Astrocyte of the cerebellum (primary cell): ENCODE measurements at regions not wholly inside any gene's neighbourhood (a gene's known extent, or its start where the extent isn't known, plus 50 kb on each side); places are given as distances from the start of the nearest gene placed in this dataset.

Experiments
- DNase-seq: peaks from one replicate; pipeline ENCODE4 v3.0.0-alpha.2; 2011; ENCODE audit warnings: low read depth
- H3K4me3 ChIP-seq: 2 replicates; pipeline ENCODE4 v1.5.1; 2011; ENCODE audit warnings: mild to moderate bottlenecking, low read depth, low read length, moderate library complexity
- in situ Hi-C: cut with HindIII; loops from 2 replicates; pipeline ENCODE4 v1.10.0; 2017; ENCODE audit warnings: low sequenced_read_pairs
- TF ChIP-seq, protein P1 (sequence below): IDR thresholded peaks from 2 replicates; pipeline ENCODE4 v1.5.1; 2012; ENCODE audit warnings: low read length, low read depth, moderate library complexity, mild to moderate bottlenecking; ENCODE audit errors: missing control alignments

DNA sequence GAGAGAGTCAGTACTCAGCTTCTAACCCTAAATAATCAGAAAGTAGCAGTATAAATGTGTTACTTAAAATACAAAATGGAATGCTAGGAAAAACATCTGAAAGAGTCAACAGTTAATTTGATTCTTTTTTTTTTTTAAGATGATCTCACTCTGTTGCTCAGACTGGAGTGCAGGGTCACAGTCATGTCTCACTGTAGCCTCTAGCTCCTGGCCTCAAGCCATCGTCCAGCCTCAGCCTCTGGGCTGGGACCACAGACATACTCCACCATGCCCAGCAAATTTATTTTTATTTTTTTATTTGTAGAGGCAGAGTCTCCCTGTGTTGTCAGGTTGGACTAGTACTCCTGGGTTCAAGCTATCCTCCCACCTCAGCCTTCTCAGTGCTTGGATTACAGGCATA lies 424.9 kb downstream of the IRX2 start:
- no peak overlapping the region for H3K4me3 ChIP-seq
- TF ChIP-seq, protein P1, sequence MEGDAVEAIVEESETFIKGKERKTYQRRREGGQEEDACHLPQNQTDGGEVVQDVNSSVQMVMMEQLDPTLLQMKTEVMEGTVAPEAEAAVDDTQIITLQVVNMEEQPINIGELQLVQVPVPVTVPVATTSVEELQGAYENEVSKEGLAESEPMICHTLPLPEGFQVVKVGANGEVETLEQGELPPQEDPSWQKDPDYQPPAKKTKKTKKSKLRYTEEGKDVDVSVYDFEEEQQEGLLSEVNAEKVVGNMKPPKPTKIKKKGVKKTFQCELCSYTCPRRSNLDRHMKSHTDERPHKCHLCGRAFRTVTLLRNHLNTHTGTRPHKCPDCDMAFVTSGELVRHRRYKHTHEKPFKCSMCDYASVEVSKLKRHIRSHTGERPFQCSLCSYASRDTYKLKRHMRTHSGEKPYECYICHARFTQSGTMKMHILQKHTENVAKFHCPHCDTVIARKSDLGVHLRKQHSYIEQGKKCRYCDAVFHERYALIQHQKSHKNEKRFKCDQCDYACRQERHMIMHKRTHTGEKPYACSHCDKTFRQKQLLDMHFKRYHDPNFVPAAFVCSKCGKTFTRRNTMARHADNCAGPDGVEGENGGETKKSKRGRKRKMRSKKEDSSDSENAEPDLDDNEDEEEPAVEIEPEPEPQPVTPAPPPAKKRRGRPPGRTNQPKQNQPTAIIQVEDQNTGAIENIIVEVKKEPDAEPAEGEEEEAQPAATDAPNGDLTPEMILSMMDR, result no peak
- in situ Hi-C loops, result no loop called here
- no peak for DNase-seq

DNA sequence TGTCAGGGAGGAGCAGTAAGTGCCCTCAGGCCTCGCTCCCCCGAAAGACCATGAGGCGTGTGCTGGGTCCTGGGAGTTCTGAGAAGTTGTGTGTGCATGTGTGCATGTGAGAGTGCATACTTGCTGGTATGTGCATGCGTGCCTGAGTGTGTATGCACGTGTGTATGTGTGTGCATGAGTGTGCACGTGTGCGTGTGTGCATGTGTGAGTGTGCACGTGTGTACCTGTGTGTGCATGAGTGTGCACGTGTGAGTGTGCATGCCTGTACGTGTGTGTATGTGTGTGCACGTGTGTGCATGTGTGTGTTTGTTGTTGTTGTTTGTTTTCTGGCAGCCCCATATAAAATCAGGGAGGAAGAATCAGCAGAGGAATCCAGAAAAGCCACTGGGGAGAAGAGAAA lies 426.7 kb downstream of the IRX2 start:
- in situ Hi-C loops, result no loop called here
- H3K4me3 ChIP-seq, result no peak overlapping the region

DNA sequence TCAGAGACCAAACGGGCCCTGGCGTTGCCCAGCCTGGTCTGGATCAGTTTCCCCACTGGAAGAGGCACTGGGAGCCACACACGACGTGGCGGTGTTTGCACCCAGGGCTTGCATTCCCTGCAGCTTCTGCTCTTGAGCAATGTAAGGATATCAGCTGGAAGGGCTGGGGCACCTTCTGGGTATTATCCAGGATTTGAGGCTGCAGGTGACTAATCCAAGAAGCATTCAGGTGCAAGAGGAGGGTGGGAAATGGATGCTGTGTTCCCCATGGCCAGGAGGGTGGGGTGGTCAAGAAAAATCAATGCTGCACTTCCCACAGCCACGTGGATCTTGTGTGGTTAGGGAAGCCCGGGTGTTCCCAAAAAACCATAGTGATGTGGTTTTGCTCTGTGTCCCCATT lies 430.9 kb downstream of the IRX2 start:
- H3K4me3 ChIP-seq, result no peak overlapping the region
- no peak for DNase-seq
- in situ Hi-C loops, result no loop called here
- TF ChIP-seq, protein P1, result no peak

More for the DNA sequence above, 426.7 kb downstream of the IRX2 start:
- TF ChIP-seq, protein P1, result no peak
- DNase-seq, result no peak

DNA sequence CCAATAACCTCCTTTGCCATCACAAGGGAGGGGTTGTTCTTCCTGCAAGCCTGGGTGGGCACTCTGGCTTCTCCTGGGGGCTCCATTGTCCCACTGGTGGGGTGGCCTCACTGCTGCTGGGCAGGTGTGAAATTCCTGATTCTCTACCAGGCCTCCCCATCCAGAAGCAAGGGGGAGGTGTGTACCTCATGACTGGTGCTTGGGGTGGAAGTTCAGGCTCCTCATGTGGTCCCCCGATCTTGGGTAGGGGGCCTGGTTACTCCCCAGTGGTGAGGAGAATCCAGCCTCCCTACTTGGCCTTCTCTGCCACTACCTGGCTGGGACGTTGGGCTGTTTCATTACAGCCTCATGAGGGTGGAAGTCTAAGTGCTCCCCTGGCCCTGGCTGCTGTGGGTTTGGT lies 433.9 kb downstream of the IRX2 start:
- no peak for DNase-seq
- in situ Hi-C loops, result no loop called here
- TF ChIP-seq, protein P1, result no peak
- H3K4me3 ChIP-seq, result no peak overlapping the region

DNA sequence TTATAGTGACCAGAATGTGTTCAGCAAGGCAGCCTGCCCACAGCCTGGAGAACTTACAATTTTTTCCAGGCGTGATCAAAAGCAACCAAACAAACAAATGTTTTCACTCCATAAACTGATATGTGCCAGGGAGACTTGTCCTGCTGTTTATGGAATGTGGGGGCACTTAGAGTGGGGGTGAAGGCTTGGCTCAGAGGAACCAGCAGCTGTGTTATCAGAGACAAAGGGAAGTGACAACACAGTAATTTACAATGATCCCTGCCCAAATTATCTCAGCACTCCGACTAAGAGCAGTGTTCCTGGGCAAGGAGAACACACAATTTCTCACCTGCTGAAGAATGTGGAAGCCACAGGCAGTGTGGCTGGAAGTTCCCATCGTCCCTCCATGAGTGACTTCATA lies 429.1 kb upstream of the IRX4 start:
- no peak overlapping the region for H3K4me3 ChIP-seq
- TF ChIP-seq, protein P1, result no peak

DNA sequence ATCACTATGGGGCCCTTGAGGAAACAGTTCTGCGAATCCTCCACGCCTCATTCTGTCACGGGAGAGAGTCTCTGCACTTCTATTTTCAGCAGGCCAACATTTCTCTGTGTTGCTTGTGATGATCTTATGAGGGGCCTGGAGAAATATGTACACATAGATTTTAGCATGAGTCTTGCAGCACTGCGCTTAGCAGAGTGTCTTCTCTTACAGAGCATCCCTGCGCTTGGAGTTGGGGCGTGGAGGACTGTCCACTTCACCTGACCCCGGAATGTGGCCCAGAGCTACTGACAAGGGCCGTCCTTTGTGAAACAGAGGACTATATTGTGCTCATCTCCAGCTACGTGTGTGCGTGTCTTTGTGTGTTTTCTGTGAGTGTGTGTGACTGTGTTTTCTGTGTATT lies 428.2 kb upstream of the IRX4 start:
- DNase-seq, result no peak
- TF ChIP-seq, protein P1, result no peak
- in situ Hi-C loops, result no loop called here
- H3K4me3 ChIP-seq, result no peak overlapping the region

More for the DNA sequence above, 429.1 kb upstream of the IRX4 start:
- in situ Hi-C loops, result no loop called here
- DNase-seq, result no peak

DNA sequence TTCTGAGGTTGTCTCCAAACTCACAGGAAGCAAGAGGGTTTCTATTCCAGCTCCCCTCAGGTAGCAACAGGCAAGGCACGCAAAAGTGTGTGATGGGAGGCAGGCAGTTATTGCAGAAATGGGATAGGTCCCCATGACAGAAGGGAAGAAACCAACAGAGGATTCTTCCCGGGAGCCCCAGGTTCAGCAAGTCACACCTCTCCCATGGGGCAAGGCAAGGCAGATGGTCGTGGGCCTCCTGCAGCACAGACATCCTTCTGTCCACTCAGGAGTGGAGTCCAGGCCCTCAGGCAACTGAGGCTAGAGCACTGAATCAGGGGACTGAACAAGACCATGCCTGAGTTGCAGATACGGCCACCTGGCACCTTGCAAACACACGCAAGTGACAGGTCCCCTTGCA lies 424.9 kb upstream of the IRX4 start:
- H3K4me3 ChIP-seq, result no peak overlapping the region
- DNase-seq, result no peak
- in situ Hi-C loops, result no loop called here
- TF ChIP-seq, protein P1, result no peak
